Gastrocnemius medialis (tissue), 4 donors: ENCODE measurements at regions not wholly inside any gene's neighbourhood (a gene's known extent, or its start where the extent isn't known, plus 50 kb on each side); places are given as distances from the start of the nearest gene placed in this dataset.

Experiments used
- ATAC-seq, 2 donors: fragments of 150-250 bp; one replicate each; pipeline ENCODE4 v1.9.1; 2016
- DNase-seq, 2 donors: peaks; one replicate each; pipeline ENCODE4 v3.0.0-alpha.2; 2019
- H3K27ac ChIP-seq, 4 donors: fragments of 200-600 bp; sonication (generic); 1 replicate in 1 of 4; 2 replicates in 3 of 4; pipeline ENCODE4 v1.5.1; 2016 to 2018; ENCODE audit warnings: mild to moderate bottlenecking in 2 of 4, moderate library complexity in 1 of 4
- H3K27me3 ChIP-seq, 3 donors: fragments of 200-600 bp; sonication (generic) in 2 of 3; 1 replicate in 1 of 3; 2 replicates in 2 of 3; pipeline versions ENCODE4 v1.5.1 to v1.6.0; 2016 to 2019; ENCODE audit warnings: mild to moderate bottlenecking in 1 of 3, moderate library complexity in 1 of 3
- H3K36me3 ChIP-seq, 2 donors: fragments of 200-600 bp; sonication (generic) in 1 of 2; one replicate each; pipeline ENCODE4 v1.5.1; 2017 to 2018
- H3K4me1 ChIP-seq, 2 donors: fragments of 200-600 bp; sonication (generic) in 1 of 2; one replicate each; pipeline ENCODE4 v1.5.1; 2016 to 2017; ENCODE audit warnings: mild to moderate bottlenecking in 2 of 2
- H3K4me3 ChIP-seq, 4 donors: fragments of 200-600 bp; sonication (generic) in 3 of 4; 1 replicate in 1 of 4; 2 replicates in 3 of 4; pipeline ENCODE4 v1.5.1; 2016 to 2019; ENCODE audit warnings: mild to moderate bottlenecking in 2 of 4
- H3K9me3 ChIP-seq, 3 donors: fragments of 200-600 bp; sonication (generic) in 2 of 3; 1 replicate in 1 of 3; 2 replicates in 2 of 3; pipeline ENCODE4 v1.5.1; 2016 to 2019
- POLR2A ChIP-seq, 2 donors: fragments of 450-650 bp; IDR thresholded peaks; one replicate each; pipeline ENCODE4 v1.6.1; 2017; ENCODE audit warnings: antibody characterized with exemption in 2 of 2, mild to moderate bottlenecking in 2 of 2, moderate library complexity in 2 of 2
- in situ Hi-C, 4 donors: fragments of 200-750 bp; cut with MboI; loops; one replicate each; pipeline versions ENCODE4 v1.15.0 to v1.8.0; 2017; ENCODE audit warnings: low sequenced_read_pairs in 4 of 4
- intact Hi-C: fragments of 100-400 bp; cut with DNase I; formaldehyde crosslinking; loops from one replicate; pipeline ENCODE4 v1.15.1; 2023; ENCODE audit warnings: low total_unique reads
- TF ChIP-seq, protein P1 (sequence below), 5 experiments: fragments of 450-650 bp in 3 of 5; fragments of 200-600 bp in 2 of 5; sonication (generic) in 2 of 5; IDR thresholded peaks in 4 of 5; conservative IDR thresholded peaks in 1 of 5; 1 replicate in 4 of 5; 2 replicates in 1 of 5; pipeline ENCODE4 v1.5.1; 2016 to 2019; ENCODE audit warnings: antibody characterized with exemption in 5 of 5, mild to moderate bottlenecking in 3 of 5, moderate library complexity in 3 of 5

DNA sequence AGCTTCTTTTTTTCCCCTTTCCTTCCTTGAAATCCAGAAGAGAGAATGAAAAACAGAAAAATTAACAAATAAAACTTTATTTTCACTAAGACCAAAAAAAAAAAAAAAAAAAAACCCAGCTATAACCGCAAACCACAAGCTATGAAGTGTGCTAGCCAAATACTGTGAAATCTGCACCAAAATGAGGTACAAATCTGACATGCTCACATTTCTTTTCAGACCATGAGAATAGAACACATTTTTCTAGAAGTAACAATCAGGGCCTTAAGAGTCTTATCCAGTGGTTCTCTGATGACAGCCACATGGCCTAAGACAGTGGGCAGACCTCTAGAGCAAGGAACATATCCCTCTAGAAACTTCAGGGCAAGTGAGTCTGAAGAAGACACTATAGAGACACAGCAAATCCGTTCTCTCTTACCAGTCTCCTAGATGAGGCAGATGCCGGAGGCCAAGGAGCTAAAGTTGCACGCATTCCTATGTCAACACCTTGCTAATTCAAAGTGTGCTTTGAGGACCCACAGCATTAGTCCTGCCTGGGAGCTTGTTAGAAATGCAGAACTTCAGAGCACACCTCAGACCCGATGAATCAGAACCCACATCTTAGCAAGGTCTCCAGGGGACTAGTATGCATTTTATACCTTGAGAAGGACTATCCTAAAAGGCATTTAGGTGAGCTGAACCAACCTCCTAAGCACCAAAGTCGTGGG, 317.1 kb downstream of the MYCN start:
- no peaks in the 10 kb centered on the region for H3K36me3 ChIP-seq
- intact Hi-C loops, result no loop called here
- TF ChIP-seq, protein P1, sequence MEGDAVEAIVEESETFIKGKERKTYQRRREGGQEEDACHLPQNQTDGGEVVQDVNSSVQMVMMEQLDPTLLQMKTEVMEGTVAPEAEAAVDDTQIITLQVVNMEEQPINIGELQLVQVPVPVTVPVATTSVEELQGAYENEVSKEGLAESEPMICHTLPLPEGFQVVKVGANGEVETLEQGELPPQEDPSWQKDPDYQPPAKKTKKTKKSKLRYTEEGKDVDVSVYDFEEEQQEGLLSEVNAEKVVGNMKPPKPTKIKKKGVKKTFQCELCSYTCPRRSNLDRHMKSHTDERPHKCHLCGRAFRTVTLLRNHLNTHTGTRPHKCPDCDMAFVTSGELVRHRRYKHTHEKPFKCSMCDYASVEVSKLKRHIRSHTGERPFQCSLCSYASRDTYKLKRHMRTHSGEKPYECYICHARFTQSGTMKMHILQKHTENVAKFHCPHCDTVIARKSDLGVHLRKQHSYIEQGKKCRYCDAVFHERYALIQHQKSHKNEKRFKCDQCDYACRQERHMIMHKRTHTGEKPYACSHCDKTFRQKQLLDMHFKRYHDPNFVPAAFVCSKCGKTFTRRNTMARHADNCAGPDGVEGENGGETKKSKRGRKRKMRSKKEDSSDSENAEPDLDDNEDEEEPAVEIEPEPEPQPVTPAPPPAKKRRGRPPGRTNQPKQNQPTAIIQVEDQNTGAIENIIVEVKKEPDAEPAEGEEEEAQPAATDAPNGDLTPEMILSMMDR (IDR thresholded peaks at IDR 0.05 in 4 of 5, conservative IDR thresholded peaks at IDR 0.05 in 1 of 5), result no peak
- no peak for TF ChIP-seq POLR2A (IDR thresholded peaks at IDR 0.05)
- no peaks in the 10 kb centered on the region for H3K27me3 ChIP-seq
- H3K27ac ChIP-seq, result no peak overlapping the region
- H3K9me3 ChIP-seq, result no peaks in the 10 kb centered on the region
- no peak overlapping the region for H3K4me3 ChIP-seq
- DNase-seq (no peak), ATAC-seq (no peak)
- in situ Hi-C loops, result no loop called here
- peaks cover 0 to 4% of the 10 kb centered on the region in 2 donors for H3K4me1 ChIP-seq

DNA sequence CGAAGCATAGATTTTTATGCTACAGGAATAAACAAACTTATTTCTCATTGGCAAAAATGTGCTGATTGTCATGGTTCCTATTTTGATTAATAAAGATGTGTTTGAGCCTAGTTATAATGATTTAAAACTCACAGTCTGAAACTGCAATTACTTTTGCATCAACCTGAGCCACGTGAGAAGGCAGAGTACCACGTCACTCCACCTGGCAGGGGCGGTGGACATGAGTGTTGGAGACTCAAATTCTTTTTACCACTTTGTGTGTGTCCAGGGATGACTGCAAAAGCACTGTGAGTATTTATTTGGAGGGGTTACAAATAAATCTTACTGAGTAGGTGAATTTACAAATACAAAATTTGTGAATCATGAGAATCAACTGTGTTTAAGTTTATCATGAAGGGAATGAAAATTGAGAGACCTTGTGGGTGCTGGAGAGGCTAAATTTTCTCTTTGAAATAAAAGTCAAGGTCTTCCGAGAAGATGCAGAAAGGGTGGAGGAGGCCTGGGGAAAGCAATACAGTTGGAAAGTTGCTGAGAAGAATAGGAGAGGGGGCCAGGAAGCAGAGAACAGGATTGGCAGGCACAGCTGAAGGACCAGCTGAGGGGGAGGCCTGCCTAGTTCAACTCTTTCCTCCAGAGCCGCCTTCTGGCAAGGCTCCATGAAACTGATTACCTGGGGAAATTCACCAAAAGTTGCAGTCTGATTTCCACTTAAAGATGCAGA, 316.4 kb downstream of the MYCN start:
- DNase-seq, result no peak
- intact Hi-C loops, result no loop called here
- Histone ChIP-seq H3K27me3 (no peaks in the 10 kb centered on the region), H3K4me3 (no peak overlapping the region), H3K4me1 (peaks cover 0 to 4% of the 10 kb centered on the region in 2 donors), H3K36me3 (no peaks in the 10 kb centered on the region), H3K27ac (no peak overlapping the region), H3K9me3 (no peaks in the 10 kb centered on the region)
- in situ Hi-C loops, result no loop called here
- TF ChIP-seq, protein P1 (IDR thresholded peaks at IDR 0.05 in 4 of 5, conservative IDR thresholded peaks at IDR 0.05 in 1 of 5), result no peak
- no peak for TF ChIP-seq POLR2A (IDR thresholded peaks at IDR 0.05)
- no peak for ATAC-seq

DNA sequence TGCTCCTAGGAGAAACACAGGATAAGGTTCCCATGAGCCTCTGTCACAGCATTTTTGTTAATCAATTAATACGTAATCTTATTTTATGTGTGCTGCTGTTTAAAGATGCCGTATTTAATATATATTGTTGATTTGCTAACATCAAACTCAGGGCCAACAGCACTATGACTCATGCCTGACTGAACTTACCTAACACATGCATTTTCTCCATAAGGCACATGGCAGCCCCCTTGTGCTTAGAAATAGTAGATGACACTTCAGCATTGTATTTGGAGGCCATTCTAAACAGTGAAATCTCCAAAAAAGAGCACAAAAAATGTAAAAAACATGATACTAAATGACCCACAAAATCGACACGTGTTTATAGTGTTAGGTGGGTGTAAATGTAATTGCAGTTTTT, 314.8 kb downstream of the MYCN start:
- peaks cover 0 to 2% of the 10 kb centered on the region in 2 donors for H3K4me1 ChIP-seq
- TF ChIP-seq, protein P1 (IDR thresholded peaks at IDR 0.05 in 4 of 5, conservative IDR thresholded peaks at IDR 0.05 in 1 of 5), result no peak
- TF ChIP-seq POLR2A (IDR thresholded peaks at IDR 0.05), result no peak
- ATAC-seq (no peak), DNase-seq (no peak)
- no peak overlapping the region for H3K27ac ChIP-seq
- H3K36me3 ChIP-seq, result no peaks in the 10 kb centered on the region
- H3K27me3 ChIP-seq, result no peaks in the 10 kb centered on the region
- H3K4me3 ChIP-seq, result no peak overlapping the region
- H3K9me3 ChIP-seq, result no peaks in the 10 kb centered on the region
- intact Hi-C loops, result no loop called here
- in situ Hi-C loops, result no loop called here

DNA sequence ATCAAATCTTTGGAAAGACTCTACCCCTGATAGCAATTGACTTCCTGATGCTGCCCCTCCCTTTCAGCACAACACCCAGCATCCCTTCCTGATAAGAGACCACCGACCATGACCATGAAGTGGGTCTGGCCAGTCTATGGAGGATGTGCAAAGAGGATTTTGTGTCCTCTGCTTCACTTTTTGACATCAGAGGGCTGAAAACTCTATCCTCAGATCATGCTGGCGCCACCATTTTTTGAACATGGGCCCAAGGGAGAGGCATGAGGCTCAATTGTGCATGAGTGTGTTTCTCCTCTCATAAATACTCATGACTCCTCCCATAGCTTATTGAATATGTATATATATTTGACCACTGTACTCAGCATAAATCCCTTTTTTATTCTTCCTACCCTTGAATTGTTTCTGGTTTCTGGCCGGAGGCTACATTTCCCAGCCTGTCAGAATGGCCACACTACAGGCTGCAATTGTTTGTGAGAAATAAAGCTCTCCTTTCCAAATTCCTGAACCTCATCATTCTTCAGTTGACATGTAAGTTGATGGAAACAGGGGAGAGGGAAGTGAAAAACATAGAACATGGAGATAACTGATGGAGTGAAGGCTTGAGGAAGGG, 314.1 kb downstream of the MYCN start:
- ATAC-seq (no peak), DNase-seq (no peak)
- no peaks in the 10 kb centered on the region for H3K36me3 ChIP-seq
- H3K4me3 ChIP-seq, result no peak overlapping the region
- intact Hi-C loops, result no loop called here
- H3K4me1 ChIP-seq, result no peaks in the 10 kb centered on the region
- in situ Hi-C loops, result no loop called here
- TF ChIP-seq, protein P1 (IDR thresholded peaks at IDR 0.05 in 4 of 5, conservative IDR thresholded peaks at IDR 0.05 in 1 of 5), result no peak
- no peak for TF ChIP-seq POLR2A (IDR thresholded peaks at IDR 0.05)
- H3K27me3 ChIP-seq, result no peaks in the 10 kb centered on the region
- no peaks in the 10 kb centered on the region for H3K9me3 ChIP-seq
- H3K27ac ChIP-seq, result no peak overlapping the region
